Subcutaneous abdominal adipose tissue (tissue), 5 donors: ENCODE measurements at regions not wholly inside any gene's neighbourhood (a gene's known extent, or its start where the extent isn't known, plus 50 kb on each side); places are given as distances from the start of the nearest gene placed in this dataset.

ENCODE experiments used
- H3K27ac ChIP-seq: one replicate; pipeline ENCODE4 v1.7.0; 2013; ENCODE audit warnings: low read depth, mild to moderate bottlenecking, inconsistent platforms, low read length, moderate library complexity
- H3K27me3 ChIP-seq, 5 donors: one replicate each; pipeline ENCODE4 v1.7.0; 2013; ENCODE audit warnings: low read length in 5 of 5, inconsistent platforms in 1 of 5; ENCODE audit not compliant: control insufficient read depth in 5 of 5, insufficient read depth in 4 of 5
- H3K36me3 ChIP-seq, 5 donors: one replicate each; pipeline ENCODE4 v1.7.0; 2013; ENCODE audit warnings: low read length in 5 of 5; ENCODE audit not compliant: control insufficient read depth in 5 of 5, insufficient read depth in 5 of 5
- H3K4me1 ChIP-seq, 5 donors: one replicate each; pipeline ENCODE4 v1.7.0; 2013; ENCODE audit warnings: low read length in 5 of 5, mild to moderate bottlenecking in 3 of 5, moderate library complexity in 1 of 5; ENCODE audit not compliant: control insufficient read depth in 5 of 5, insufficient read depth in 5 of 5
- H3K4me3 ChIP-seq, 5 donors: one replicate each; pipeline ENCODE4 v1.7.0; 2013; ENCODE audit warnings: low read length in 5 of 5, low read depth in 1 of 5
- H3K9ac ChIP-seq, 5 donors: one replicate each; pipeline ENCODE4 v1.7.0; 2013; ENCODE audit warnings: low read length in 5 of 5, mild to moderate bottlenecking in 4 of 5, moderate library complexity in 3 of 5
- H3K9me3 ChIP-seq, 5 donors: one replicate each; pipeline ENCODE4 v1.7.0; 2013; ENCODE audit warnings: low read length in 5 of 5; ENCODE audit not compliant: control insufficient read depth in 5 of 5
- donor health status: healthy.
- donor health status: healthy.
- donor health status: healthy.
- donor health status: healthy.
- donor health status: healthy.

- peaks cover 0 to 6% (median 0%) of the 10 kb centered on the region in 5 donors for H3K4me1 ChIP-seq
- H3K36me3 ChIP-seq, result no peaks in the 10 kb centered on the region
- H3K9ac ChIP-seq, result no peak overlapping the region
- H3K27me3 ChIP-seq, result no peaks in the 10 kb centered on the region
- H3K27ac ChIP-seq, result no peak overlapping the region
- no peak overlapping the region for H3K4me3 ChIP-seq
- H3K9me3 ChIP-seq, result no peaks in the 10 kb centered on the region
Observed at GRCh38 chr4:75251547-75251946, 262.7 kb downstream of the RCHY1 start.

GRCh38 chr4:75249739-75250138 lies 264.5 kb downstream of the RCHY1 start:
- H3K9ac ChIP-seq, result no peak overlapping the region
- H3K4me1 ChIP-seq, result peaks cover 0 to 6% (median 0%) of the 10 kb centered on the region in 5 donors
- no peaks in the 10 kb centered on the region for H3K9me3 ChIP-seq
- no peak overlapping the region for H3K4me3 ChIP-seq
- no peaks in the 10 kb centered on the region for H3K27me3 ChIP-seq
- no peaks in the 10 kb centered on the region for H3K36me3 ChIP-seq
- H3K27ac ChIP-seq, result no peak overlapping the region

GRCh38 chr4:75248770-75249407 lies 265.3 kb downstream of the RCHY1 start:
- H3K9ac ChIP-seq, result no peak overlapping the region
- H3K4me1 ChIP-seq, result peaks cover 0 to 6% (median 0%) of the 10 kb centered on the region in 5 donors
- H3K27ac ChIP-seq, result no peak overlapping the region
- H3K36me3 ChIP-seq, result no peaks in the 10 kb centered on the region
- no peaks in the 10 kb centered on the region for H3K27me3 ChIP-seq
- H3K9me3 ChIP-seq, result no peaks in the 10 kb centered on the region
- no peak overlapping the region for H3K4me3 ChIP-seq

- Histone ChIP-seq H3K9me3 (peaks cover 0 to under 1% (median 0%) of the 10 kb centered on the region in 5 donors), H3K4me1 (peaks cover 0 to 6% (median 0%) of the 10 kb centered on the region in 5 donors), H3K4me3 (no peak overlapping the region), H3K36me3 (no peaks in the 10 kb centered on the region), H3K9ac (no peak overlapping the region), H3K27me3 (no peaks in the 10 kb centered on the region), H3K27ac (no peak overlapping the region)
Observed at GRCh38 chr4:75244325-75244724, 269.9 kb downstream of the RCHY1 start.

GRCh38 chr4:75243570-75243969 lies 270.6 kb downstream of the RCHY1 start:
- H3K9ac ChIP-seq, result no peak overlapping the region

GRCh38 chr4:75235359-75235951 lies 278.7 kb downstream of the RCHY1 start:
- Histone ChIP-seq H3K4me1 (no peaks in the 10 kb centered on the region), H3K27me3 (no peaks in the 10 kb centered on the region), H3K9ac (no peak overlapping the region), H3K9me3 (peaks cover 0 to 5% (median 0%) of the 10 kb centered on the region in 5 donors), H3K36me3 (no peaks in the 10 kb centered on the region), H3K27ac (no peak overlapping the region), H3K4me3 (no peak overlapping the region)

More at GRCh38 chr4:75243570-75243969, 270.6 kb downstream of the RCHY1 start:
- no peak overlapping the region for H3K27ac ChIP-seq
- peaks cover 0 to 5% (median 0%) of the 10 kb centered on the region in 5 donors for H3K9me3 ChIP-seq
- H3K36me3 ChIP-seq, result no peaks in the 10 kb centered on the region
- H3K4me3 ChIP-seq, result no peak overlapping the region
- no peaks in the 10 kb centered on the region for H3K4me1 ChIP-seq
- no peaks in the 10 kb centered on the region for H3K27me3 ChIP-seq

- Histone ChIP-seq H3K27me3 (no peaks in the 10 kb centered on the region), H3K27ac (no peak overlapping the region), H3K9ac (no peak overlapping the region), H3K9me3 (no peaks in the 10 kb centered on the region), H3K36me3 (no peaks in the 10 kb centered on the region), H3K4me3 (no peak overlapping the region), H3K4me1 (no peaks in the 10 kb centered on the region)
Observed at GRCh38 chr4:75232546-75232945, 281.7 kb downstream of the RCHY1 start.

GRCh38 chr4:75229806-75230570 lies 284.2 kb downstream of the RCHY1 start:
- H3K4me3 ChIP-seq, result no peak overlapping the region
- no peaks in the 10 kb centered on the region for H3K4me1 ChIP-seq
- no peaks in the 10 kb centered on the region for H3K27me3 ChIP-seq
- no peaks in the 10 kb centered on the region for H3K9me3 ChIP-seq
- no peak overlapping the region for H3K9ac ChIP-seq
- no peaks in the 10 kb centered on the region for H3K36me3 ChIP-seq
- no peak overlapping the region for H3K27ac ChIP-seq

GRCh38 chr4:75213480-75213879 lies 280.6 kb downstream of the PARM1 start:
- peaks cover 0 to 4% (median 0%) of the 10 kb centered on the region in 5 donors for H3K9me3 ChIP-seq
- H3K4me1 ChIP-seq, result peaks cover 0 to 12% (median 0%) of the 10 kb centered on the region in 5 donors
- no peaks in the 10 kb centered on the region for H3K36me3 ChIP-seq
- H3K4me3 ChIP-seq, result no peak overlapping the region
- no peak overlapping the region for H3K9ac ChIP-seq
- no peaks in the 10 kb centered on the region for H3K27me3 ChIP-seq
- no peak overlapping the region for H3K27ac ChIP-seq

- H3K4me1 ChIP-seq, result peaks cover 0 to 12% (median 0%) of the 10 kb centered on the region in 5 donors
- no peaks in the 10 kb centered on the region for H3K27me3 ChIP-seq
- H3K9ac ChIP-seq, result no peak overlapping the region
- H3K4me3 ChIP-seq, result no peak overlapping the region
- H3K36me3 ChIP-seq, result no peaks in the 10 kb centered on the region
- peak overlapping the region; percentile 71 for H3K27ac ChIP-seq
- H3K9me3 ChIP-seq, result peaks cover 0 to 4% (median 0%) of the 10 kb centered on the region in 5 donors
Observed at GRCh38 chr4:75211422-75211821, 278.5 kb downstream of the PARM1 start.
